ENCODE measurements at regions not wholly inside any gene's neighbourhood (a gene's known extent, or its start where the extent isn't known, plus 50 kb on each side); places are given as distances from the start of the nearest gene placed in this dataset.

DNA sequence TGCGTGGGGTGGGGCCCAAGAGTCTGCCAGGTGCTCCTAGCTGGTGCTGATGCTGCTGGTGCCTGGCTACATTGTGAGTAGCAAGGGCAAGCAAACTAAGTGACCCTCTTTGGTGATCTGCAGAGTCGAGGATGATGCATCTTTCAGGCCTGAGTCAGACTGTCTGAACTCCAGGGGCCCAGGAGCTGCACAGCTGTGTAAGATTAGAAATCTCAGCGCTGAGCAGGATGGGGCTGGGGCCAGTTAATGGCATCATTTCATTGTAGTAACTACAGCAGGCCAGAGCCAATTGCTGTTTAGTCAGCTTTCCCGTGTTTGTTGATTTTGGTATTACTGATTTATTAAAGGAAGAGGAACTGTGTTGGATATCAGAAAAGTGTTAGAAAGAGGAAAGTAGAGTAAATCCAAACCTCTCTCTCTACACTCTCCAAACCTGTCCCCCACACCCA is 365.2 kb downstream of the PAX1 start:
- no peak for TF ChIP-seq POLR2A (IDR thresholded peaks at IDR 0.05; ENCODE audit: extremely low read depth, insufficient read length)
- TF ChIP-seq, protein P1, sequence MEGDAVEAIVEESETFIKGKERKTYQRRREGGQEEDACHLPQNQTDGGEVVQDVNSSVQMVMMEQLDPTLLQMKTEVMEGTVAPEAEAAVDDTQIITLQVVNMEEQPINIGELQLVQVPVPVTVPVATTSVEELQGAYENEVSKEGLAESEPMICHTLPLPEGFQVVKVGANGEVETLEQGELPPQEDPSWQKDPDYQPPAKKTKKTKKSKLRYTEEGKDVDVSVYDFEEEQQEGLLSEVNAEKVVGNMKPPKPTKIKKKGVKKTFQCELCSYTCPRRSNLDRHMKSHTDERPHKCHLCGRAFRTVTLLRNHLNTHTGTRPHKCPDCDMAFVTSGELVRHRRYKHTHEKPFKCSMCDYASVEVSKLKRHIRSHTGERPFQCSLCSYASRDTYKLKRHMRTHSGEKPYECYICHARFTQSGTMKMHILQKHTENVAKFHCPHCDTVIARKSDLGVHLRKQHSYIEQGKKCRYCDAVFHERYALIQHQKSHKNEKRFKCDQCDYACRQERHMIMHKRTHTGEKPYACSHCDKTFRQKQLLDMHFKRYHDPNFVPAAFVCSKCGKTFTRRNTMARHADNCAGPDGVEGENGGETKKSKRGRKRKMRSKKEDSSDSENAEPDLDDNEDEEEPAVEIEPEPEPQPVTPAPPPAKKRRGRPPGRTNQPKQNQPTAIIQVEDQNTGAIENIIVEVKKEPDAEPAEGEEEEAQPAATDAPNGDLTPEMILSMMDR (IDR thresholded peaks at IDR 0.05; ENCODE audit: low read depth, low read length), result no peak
- TF ChIP-seq MYC (IDR thresholded peaks at IDR 0.05; ENCODE audit: low read depth, low read length), result no peak
- TF ChIP-seq MAX (IDR thresholded peaks at IDR 0.05; ENCODE audit: low read depth, low read length), result no peak
- DNase-seq (ENCODE audit: low read depth), result no peak
- no peak overlapping the region for H3K4me3 ChIP-seq (ENCODE audit: low read depth, low read length)

- TF ChIP-seq, protein P1 (IDR thresholded peaks at IDR 0.05; ENCODE audit: low read depth, low read length), result no peak
- no peak for DNase-seq (ENCODE audit: low read depth)
- no peak overlapping the region for H3K4me3 ChIP-seq (ENCODE audit: low read depth, low read length)
These were observed 358.3 kb downstream of the PAX1 start for GRCh38 chr20:22063753-22064152.

DNA sequence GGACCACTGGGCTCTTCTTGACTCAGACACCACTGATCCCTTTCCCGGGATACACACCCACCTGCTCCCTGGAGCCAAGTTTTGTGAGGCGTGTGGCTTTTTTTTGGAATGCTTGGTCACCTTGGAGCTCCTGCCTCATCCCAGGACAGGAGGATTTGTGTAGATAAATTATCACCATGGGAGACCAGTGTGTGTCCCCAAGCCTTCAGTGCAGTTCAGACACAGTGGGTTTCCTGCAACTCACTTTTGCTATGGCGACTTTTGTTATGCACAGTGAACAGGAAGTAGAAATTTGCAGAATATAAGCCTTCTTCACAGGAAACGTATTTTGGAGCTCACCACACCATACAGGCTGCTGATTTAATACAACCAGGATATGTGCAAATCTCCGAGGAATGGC is 357.4 kb downstream of the PAX1 start:
- TF ChIP-seq, protein P1 (IDR thresholded peaks at IDR 0.05; ENCODE audit: low read depth, low read length), result no peak
- no peak for TF ChIP-seq MAX (IDR thresholded peaks at IDR 0.05; ENCODE audit: low read depth, low read length)
- no peak for TF ChIP-seq POLR2A (IDR thresholded peaks at IDR 0.05; ENCODE audit: extremely low read depth, insufficient read length)
- no peak for TF ChIP-seq MYC (IDR thresholded peaks at IDR 0.05; ENCODE audit: low read depth, low read length)
- DNase-seq (ENCODE audit: low read depth), result no peak
- H3K4me3 ChIP-seq (ENCODE audit: low read depth, low read length), result no peak overlapping the region

DNA sequence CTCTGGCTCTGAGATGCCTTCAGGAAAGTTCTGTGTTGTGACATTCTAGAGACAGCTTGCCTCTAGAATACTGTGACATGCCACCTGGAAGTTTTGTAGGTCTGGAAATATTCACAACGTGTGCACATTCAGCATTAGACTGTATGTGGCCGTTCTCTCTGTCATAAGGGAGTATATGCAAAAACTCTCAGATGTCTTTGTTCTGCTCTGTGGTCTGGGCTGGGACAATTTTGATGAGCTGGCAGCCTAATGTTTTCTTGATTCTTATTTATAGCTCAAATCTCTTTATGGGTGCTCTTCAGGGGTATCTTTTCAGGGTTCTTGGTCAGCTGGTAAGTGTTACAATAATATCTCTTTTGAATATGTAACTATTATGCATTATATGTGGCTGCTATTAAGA is 355.1 kb downstream of the PAX1 start:
- H3K4me3 ChIP-seq (ENCODE audit: low read depth, low read length), result no peak overlapping the region
- TF ChIP-seq MYC (IDR thresholded peaks at IDR 0.05; ENCODE audit: low read depth, low read length) (no peak), POLR2A (IDR thresholded peaks at IDR 0.05; ENCODE audit: extremely low read depth, insufficient read length) (no peak), MAX (IDR thresholded peaks at IDR 0.05; ENCODE audit: low read depth, low read length) (no peak)
- TF ChIP-seq, protein P1 (IDR thresholded peaks at IDR 0.05; ENCODE audit: low read depth, low read length), result no peak
- DNase-seq (ENCODE audit: low read depth), result no peak

- H3K4me3 ChIP-seq (ENCODE audit: low read depth, low read length), result no peak overlapping the region
- TF ChIP-seq MYC (IDR thresholded peaks at IDR 0.05; ENCODE audit: low read depth, low read length), result no peak
- TF ChIP-seq, protein P1 (IDR thresholded peaks at IDR 0.05; ENCODE audit: low read depth, low read length), result no peak
- no peak for DNase-seq (ENCODE audit: low read depth)
These were observed 353.3 kb downstream of the PAX1 start for GRCh38 chr20:22058746-22059145.

DNA sequence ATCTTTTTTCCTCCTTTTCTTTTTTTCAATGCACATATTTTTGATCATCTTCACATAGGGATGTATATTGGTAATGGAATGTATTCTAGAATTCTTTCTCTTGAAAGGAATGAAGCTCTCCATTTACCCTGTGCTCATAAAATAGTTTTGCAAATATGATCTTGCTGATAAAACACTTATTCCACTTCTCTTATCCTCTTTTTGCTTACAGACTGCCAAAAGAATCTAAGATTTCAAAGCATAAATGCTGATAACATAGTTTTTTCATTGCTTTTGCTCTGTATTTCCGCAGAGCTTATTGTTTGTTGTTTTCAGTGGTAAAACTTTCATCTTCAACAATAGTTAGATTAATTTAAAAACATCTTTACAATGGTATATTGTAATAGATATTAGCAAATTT is 350.5 kb downstream of the PAX1 start:
- TF ChIP-seq POLR2A (IDR thresholded peaks at IDR 0.05; ENCODE audit: extremely low read depth, insufficient read length) (no peak), MAX (IDR thresholded peaks at IDR 0.05; ENCODE audit: low read depth, low read length) (no peak), MYC (IDR thresholded peaks at IDR 0.05; ENCODE audit: low read depth, low read length) (no peak)
- TF ChIP-seq, protein P1 (IDR thresholded peaks at IDR 0.05; ENCODE audit: low read depth, low read length), result no peak
- no peak for DNase-seq (ENCODE audit: low read depth)
- H3K4me3 ChIP-seq (ENCODE audit: low read depth, low read length), result no peak overlapping the region

Data from NB4 (cell line).